Panc1 (cell line): ENCODE measurements at regions not wholly inside any gene's neighbourhood (a gene's known extent, or its start where the extent isn't known, plus 50 kb on each side); places are given as distances from the start of the nearest gene placed in this dataset.
"Not testable (repeated sequence)": the region's sequence is repeated elsewhere in the genome, so short reads cannot be mapped to it uniquely, and the experiment has no call there.

Experiments used
- CTCF ChIP-seq: fragments of 450-650 bp; IDR thresholded peaks from 2 replicates; pipeline ENCODE4 v1.5.1; 2017; ENCODE audit warnings: mild to moderate bottlenecking
- POLR2AphosphoS5 ChIP-seq: IDR thresholded peaks from 2 replicates; pipeline ENCODE4 v1.6.1; 2012; ENCODE audit warnings: mild to moderate bottlenecking, low read depth, low read length, moderate library complexity
- REST ChIP-seq, 2 experiments: IDR thresholded peaks; 2 replicates each; pipeline ENCODE4 v1.6.1; 2011 to 2012; ENCODE audit warnings: low read depth in 2 of 2, control low read depth in 1 of 2, low read length in 1 of 2, mild to moderate bottlenecking in 1 of 2, moderate library complexity in 1 of 2; ENCODE audit not compliant: insufficient read depth in 1 of 2
- SIN3A ChIP-seq: IDR thresholded peaks from 2 replicates; pipeline ENCODE4 v1.6.1; 2012; ENCODE audit warnings: low read depth, mild to moderate bottlenecking, low read length, moderate library complexity, borderline replicate concordance; ENCODE audit not compliant: insufficient read depth
- TCF7L2 ChIP-seq: IDR thresholded peaks from 2 replicates; pipeline ENCODE4 v1.6.1; 2011; ENCODE audit warnings: mild to moderate bottlenecking, low read depth, low read length, inconsistent platforms

- not testable (repeated sequence) for TF ChIP-seq CTCF; REST (IDR thresholded peaks at IDR 0.05; ENCODE audit: insufficient read depth in 1 of 2, low read depth in 2 of 2, low read length in 1 of 2); POLR2AphosphoS5; TCF7L2; SIN3A
These were observed 637.9 kb downstream of the COL12A1 start for GRCh38 chr6:74567923-74568290.
